CMK (cell line): ENCODE measurements at regions not wholly inside any gene's neighbourhood (a gene's known extent, or its start where the extent isn't known, plus 50 kb on each side); places are given as distances from the start of the nearest gene placed in this dataset.
"Not testable (repeated sequence)": the region's sequence is repeated elsewhere in the genome, so short reads cannot be mapped to it uniquely, and the experiment has no call there.

Experiments used
- DNase-seq: peaks from one replicate; pipeline ENCODE4 v3.0.0-alpha.2; 2010; ENCODE audit warnings: low read depth

- DNase-seq = no peak
Measured at GRCh38 chr6:85747666-85748065, 105.0 kb upstream of the SYNCRIP start.

DNA sequence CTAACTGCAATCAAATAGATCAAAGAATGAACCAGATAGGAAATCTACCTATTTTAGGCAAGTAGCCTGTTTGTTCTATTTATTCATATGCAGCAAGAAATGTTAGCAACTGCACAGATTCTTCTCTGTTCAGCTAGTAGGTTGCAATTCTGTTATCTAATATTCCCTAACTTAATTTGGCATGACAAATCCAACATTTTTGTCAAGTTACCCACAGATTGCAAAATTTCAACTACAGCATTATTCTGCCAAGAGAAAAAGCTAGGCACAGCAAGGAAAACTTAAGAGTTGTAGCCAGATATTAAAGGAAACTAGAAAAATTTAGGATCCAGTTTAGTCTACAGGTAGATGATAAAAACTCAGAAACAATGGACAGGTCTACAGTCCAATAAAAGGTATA is 104.4 kb upstream of the SYNCRIP start:
- no peak for DNase-seq

- no peak for DNase-seq
Measured at GRCh38 chr6:85744433-85744970, 101.8 kb upstream of the SYNCRIP start.

DNA sequence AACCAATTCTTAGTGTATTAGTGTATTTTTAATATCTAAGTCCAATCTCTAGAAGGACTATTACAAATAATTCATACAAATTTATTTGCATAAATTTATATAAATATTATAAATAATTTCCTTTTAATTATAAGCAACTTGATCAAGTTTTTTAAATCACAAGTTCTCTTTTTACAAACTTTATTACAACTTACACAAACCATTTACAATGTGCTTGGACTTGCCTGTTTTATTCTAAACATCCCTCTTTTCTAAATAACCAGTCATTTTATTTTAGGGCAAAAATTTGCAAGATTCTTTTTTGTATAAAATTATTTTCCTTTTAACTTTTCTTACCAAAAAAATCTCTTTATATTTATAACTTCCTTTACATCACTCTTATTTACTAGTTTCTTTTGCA is 83.5 kb upstream of the SYNCRIP start:
- no peak for DNase-seq

GRCh38 chr6:85715797-85716196 is 73.1 kb upstream of the SYNCRIP start:
- no peak for DNase-seq

- DNase-seq = no peak
Measured at GRCh38 chr6:85714893-85715530, 72.3 kb upstream of the SYNCRIP start.

- DNase-seq = no peak
Measured at GRCh38 chr6:85712346-85712745, 69.7 kb upstream of the SYNCRIP start.

DNA sequence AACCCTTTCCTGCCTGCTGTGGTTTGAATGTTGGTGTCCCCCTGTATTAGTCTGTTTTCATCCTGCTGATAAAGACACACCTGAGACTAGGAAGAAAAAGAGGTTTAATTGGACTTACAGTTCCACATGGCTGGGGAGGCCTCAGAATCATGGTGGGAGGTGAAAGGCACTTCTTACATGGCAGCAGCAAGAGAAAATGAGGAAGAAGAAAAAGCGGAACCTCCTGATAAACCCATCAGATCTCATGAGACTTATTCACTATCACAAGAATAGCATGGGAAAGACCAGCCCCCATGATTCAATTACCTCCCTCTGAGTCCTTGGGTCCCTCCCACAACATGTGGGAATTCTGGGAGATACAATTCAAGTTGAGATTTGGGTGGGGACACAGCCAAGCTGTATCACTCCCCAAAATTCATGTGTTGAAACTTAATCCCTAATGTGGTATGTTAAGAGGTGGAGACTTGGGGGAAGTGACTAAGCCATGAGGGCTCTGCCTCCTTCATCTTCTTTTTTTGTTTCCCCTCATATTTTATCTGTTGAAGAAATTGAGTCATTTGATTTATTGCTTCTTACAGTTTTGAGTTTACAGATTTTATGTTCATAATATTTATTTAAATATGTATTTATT is 64.9 kb upstream of the SYNCRIP start:
- DNase-seq = not testable (repeated sequence)

- no peak for DNase-seq
Measured at GRCh38 chr6:85706272-85706671, 63.6 kb upstream of the SYNCRIP start.

GRCh38 chr6:85705220-85705619 is 62.5 kb upstream of the SYNCRIP start:
- no peak for DNase-seq

- no peak for DNase-seq
Measured at GRCh38 chr6:85703406-85703805, 60.7 kb upstream of the SYNCRIP start.
